C4-2B (cell line): ENCODE measurements at regions not wholly inside any gene's neighbourhood (a gene's known extent, or its start where the extent isn't known, plus 50 kb on each side); places are given as distances from the start of the nearest gene placed in this dataset.
"Not testable (repeated sequence)": the region's sequence is repeated elsewhere in the genome, so short reads cannot be mapped to it uniquely, and the experiment has no call there.

ENCODE experiments used
- H3K27ac ChIP-seq: fragments of 450-650 bp; 2 replicates; pipeline ENCODE4 v1.5.1; 2017
- CTCF ChIP-seq: fragments of 450-650 bp; conservative IDR thresholded peaks from 2 replicates; pipeline ENCODE4 v1.5.1; 2017; ENCODE audit warnings: mild to moderate bottlenecking
- ZFX ChIP-seq: fragments of 450-650 bp; IDR thresholded peaks from 2 replicates; pipeline ENCODE4 v1.6.1; 2017

GRCh38 chr10:38209332-38209731, 115.2 kb downstream of the ZNF37A start:
- TF ChIP-seq ZFX (no peak), CTCF (no peak)
- H3K27ac ChIP-seq, result no peak overlapping the region

GRCh38 chr10:38209748-38210147, 115.6 kb downstream of the ZNF37A start:
- H3K27ac ChIP-seq, result not testable (repeated sequence)

GRCh38 chr10:38212460-38212859, 118.3 kb downstream of the ZNF37A start:
- TF ChIP-seq ZFX (no peak), CTCF (no peak)
- H3K27ac ChIP-seq, result no peak overlapping the region

GRCh38 chr10:38226385-38226784, 132.2 kb downstream of the ZNF37A start:
- no peak for TF ChIP-seq CTCF
- no peak for TF ChIP-seq ZFX
- H3K27ac ChIP-seq, result no peak overlapping the region

GRCh38 chr10:38228394-38228793, 134.3 kb downstream of the ZNF37A start:
- TF ChIP-seq CTCF, result no peak
- no peak for TF ChIP-seq ZFX

GRCh38 chr10:38238479-38238878, 144.3 kb downstream of the ZNF37A start:
- not testable (repeated sequence) for H3K27ac ChIP-seq

More at GRCh38 chr10:38228394-38228793, 134.3 kb downstream of the ZNF37A start:
- no peak overlapping the region for H3K27ac ChIP-seq

- not testable (repeated sequence) for H3K27ac ChIP-seq
Measured at GRCh38 chr10:38242061-38242649, 148.0 kb downstream of the ZNF37A start.

- H3K27ac ChIP-seq, result not testable (repeated sequence)
Measured at GRCh38 chr10:38248113-38248512, 154.0 kb downstream of the ZNF37A start.

GRCh38 chr10:38252551-38252950, 158.4 kb downstream of the ZNF37A start:
- H3K27ac ChIP-seq, result not testable (repeated sequence)
- TF ChIP-seq CTCF, result peak; percentile 30

- H3K27ac ChIP-seq, result not testable (repeated sequence)
Measured at GRCh38 chr10:38267555-38267954, 173.4 kb downstream of the ZNF37A start.

GRCh38 chr10:38271031-38271430, 176.9 kb downstream of the ZNF37A start:
- H3K27ac ChIP-seq, result not testable (repeated sequence)

- not testable (repeated sequence) for H3K27ac ChIP-seq
Measured at GRCh38 chr10:38274879-38275278, 180.7 kb downstream of the ZNF37A start.

- not testable (repeated sequence) for H3K27ac ChIP-seq
Measured at GRCh38 chr10:38292560-38292959, 198.4 kb downstream of the ZNF37A start.

- not testable (repeated sequence) for H3K27ac ChIP-seq
Measured at GRCh38 chr10:38310111-38310510, 216.0 kb downstream of the ZNF37A start.

- H3K27ac ChIP-seq, result not testable (repeated sequence)
Measured at GRCh38 chr10:38315090-38315805, 221.1 kb downstream of the ZNF37A start.
